ENCODE measurements at regions not wholly inside any gene's neighbourhood (a gene's known extent, or its start where the extent isn't known, plus 50 kb on each side); places are given as distances from the start of the nearest gene placed in this dataset.

- no peak for TF ChIP-seq CTCF (IDR thresholded peaks at IDR 0.05)
- no peak for TF ChIP-seq POLR2A (IDR thresholded peaks at IDR 0.05)
Observed at GRCh38 chr10:128499486-128499885, 373.3 kb upstream of the MKI67 start.
